ENCODE measurements at regions not wholly inside any gene's neighbourhood (a gene's known extent, or its start where the extent isn't known, plus 50 kb on each side); places are given as distances from the start of the nearest gene placed in this dataset.

GRCh38 chr15:79743032-79743431 lies 153.8 kb downstream of the MTHFS start:
- TF ChIP-seq USF2 (CRISPR knock-in tag; IDR thresholded peaks at IDR 0.05) (no peak), ATF3 (CRISPR knock-in tag; conservative IDR thresholded peaks at IDR 0.05) (no peak), SMAD3 (CRISPR knock-in tag; IDR thresholded peaks at IDR 0.05; ENCODE audit: borderline replicate concordance) (no peak), CTCF (IDR thresholded peaks at IDR 0.05) (no peak), SOX15 (CRISPR knock-in tag; IDR thresholded peaks at IDR 0.05) (no peak), ARID4B (CRISPR knock-in tag; IDR thresholded peaks at IDR 0.05; ENCODE audit: borderline replicate concordance) (no peak), ZBTB43 (CRISPR knock-in tag; IDR thresholded peaks at IDR 0.05) (no peak), FOXK1 (CRISPR knock-in tag; IDR thresholded peaks at IDR 0.05) (no peak), E2F4 (CRISPR knock-in tag; IDR thresholded peaks at IDR 0.05; ENCODE audit: borderline replicate concordance, low read depth) (no peak), ZSCAN18 (CRISPR knock-in tag; IDR thresholded peaks at IDR 0.05) (no peak)

Data from WTC11 (cell line).